HG02798 (cell line): ENCODE measurements at regions not wholly inside any gene's neighbourhood (a gene's known extent, or its start where the extent isn't known, plus 50 kb on each side); places are given as distances from the start of the nearest gene placed in this dataset.
A peak's percentile ranks its signal among the peaks of the same experiment; 100 is the strongest.
"Not testable (repeated sequence)": the region's sequence is repeated elsewhere in the genome, so short reads cannot be mapped to it uniquely, and the experiment has no call there.

ENCODE experiments used
- ATAC-seq: cut with Tn5 transposase; IDR thresholded peaks from one replicate; pipeline ENCODE4 v1.9.1; 2021; ENCODE audit warnings: mild to moderate bottlenecking; ENCODE audit not compliant: unreplicated experiment, poor library complexity

DNA sequence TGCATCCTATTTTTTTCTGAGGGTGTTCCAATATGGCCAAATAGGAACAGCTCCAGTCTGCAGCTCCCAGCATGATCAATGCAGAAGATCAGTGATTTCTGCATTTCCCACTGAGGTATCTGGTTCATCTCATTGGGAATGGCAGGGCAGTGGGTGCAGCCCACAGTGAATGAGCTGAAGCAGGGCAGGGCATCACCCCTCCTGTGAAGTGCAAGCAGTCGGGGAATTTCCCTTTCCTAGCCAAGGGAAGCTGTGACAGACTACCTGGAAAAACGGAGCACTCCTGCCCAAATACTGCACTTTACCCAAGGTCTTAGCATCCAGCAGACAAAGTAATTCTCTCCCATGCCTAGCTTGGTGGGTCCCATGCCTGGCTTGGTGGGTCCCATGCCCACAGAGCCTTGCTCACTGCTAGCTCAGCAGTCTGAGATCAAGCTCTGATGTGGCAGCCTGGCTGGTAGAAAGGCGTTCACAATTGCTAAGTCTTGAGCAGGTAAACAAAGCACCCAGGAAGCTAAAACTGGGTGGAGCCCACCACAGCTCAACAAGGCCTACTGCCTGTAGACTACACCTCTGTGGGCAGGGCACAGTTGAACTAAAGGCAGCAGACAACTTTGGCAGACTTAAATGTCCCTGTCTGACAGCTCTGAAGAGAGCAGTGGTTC lies 352.0 kb downstream of the CDY1B start:
- not testable (repeated sequence) for ATAC-seq

DNA sequence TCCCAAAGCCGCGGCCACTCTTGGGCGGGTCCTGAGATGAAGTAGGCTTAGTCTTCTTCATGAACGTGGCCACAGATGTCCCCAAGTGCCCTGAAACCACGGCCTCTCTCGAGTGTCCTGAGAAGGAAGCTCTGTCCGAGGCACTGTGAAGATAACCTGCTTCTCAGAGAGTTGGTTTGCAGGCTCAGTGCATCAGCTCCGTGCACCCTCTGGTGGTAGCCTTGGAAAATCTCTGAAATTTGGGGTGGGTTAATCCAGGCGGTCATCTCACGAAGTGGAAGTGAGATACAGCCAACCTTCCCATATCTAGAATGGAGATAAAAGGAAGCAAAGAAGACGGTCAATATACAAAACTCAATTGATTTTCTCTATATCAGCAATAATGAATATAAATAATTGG lies 365.9 kb downstream of the CDY1B start:
- not testable (repeated sequence) for ATAC-seq

DNA sequence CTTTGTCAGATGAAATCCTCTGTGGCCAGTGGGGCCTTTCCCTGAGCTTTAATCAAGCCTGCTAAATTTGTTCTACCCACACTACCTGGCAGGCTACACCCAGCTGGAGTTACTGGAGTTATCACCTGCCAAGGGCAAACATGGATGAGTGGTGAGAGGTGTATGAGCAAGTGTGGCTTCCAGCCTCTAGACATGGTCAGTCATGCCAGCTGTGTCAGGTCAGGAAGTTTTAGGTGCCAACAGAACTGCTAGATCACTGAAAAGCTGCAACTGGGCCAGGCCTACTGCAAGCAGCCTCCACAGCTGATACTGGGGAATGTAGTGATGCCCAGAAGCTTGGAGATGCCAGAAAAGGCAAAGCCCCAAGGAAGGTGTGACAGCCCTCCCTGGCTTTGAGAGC lies 378.0 kb downstream of the CDY1B start:
- ATAC-seq = not testable (repeated sequence)

DNA sequence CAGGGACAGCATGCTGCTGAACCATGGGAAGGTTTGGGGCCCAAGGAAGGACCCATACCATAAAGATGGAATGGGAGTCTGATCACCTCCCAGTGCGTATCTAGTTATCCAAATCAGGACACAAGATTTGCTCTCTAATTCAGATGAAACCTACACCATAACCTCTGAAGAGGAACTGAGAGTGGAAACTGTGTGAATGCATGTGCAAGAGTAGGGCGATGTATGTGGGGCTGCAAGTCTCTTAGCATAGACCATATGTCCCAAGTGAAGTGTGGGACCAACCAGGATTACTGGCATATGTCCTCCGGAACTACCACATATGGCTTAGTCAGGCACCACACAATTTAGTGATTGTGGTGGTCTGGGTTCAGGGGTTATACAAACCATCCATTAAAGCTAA lies 403.0 kb downstream of the DAZ2 start:
- ATAC-seq = peak; percentile 66

DNA sequence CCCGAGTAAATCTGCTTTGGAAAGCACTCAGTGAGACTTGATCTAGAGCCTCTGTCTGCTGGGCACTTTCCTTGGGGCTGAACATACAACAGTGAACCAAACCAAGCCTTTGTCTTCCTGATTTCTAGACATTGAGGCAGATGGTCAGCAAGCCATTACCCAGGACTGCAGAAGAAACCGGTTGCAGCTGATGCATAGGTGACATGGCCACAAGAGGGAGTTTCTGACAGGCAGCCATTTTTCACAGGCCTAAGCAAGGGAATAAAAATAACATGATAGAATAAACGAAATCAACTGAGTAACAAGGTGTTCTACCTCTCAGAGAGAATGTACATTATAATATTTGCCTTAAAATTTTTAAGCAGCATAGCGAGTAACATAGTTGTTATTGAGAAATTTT lies 391.1 kb downstream of the DAZ2 start:
- ATAC-seq = not testable (repeated sequence)

DNA sequence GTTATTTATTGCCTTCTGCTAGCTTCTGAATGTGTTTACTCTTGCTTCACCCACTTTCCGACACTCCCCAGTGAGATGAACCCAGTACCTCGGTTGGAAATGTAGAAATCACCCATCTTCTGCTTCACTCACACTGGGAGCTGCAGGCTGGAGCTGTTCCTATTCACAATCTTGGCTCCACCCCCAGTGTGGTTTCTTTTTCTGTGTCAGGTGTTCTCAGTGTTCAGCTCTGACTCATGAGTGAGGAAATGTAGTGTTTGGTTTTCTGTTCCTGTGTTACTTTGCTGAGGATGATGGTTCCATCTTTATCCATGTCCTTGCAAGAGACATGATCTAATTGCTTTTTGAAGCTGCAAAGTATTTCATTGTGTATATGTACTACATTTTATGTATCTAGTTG lies 377.2 kb downstream of the DAZ2 start:
- peak; percentile 81 for ATAC-seq

DNA sequence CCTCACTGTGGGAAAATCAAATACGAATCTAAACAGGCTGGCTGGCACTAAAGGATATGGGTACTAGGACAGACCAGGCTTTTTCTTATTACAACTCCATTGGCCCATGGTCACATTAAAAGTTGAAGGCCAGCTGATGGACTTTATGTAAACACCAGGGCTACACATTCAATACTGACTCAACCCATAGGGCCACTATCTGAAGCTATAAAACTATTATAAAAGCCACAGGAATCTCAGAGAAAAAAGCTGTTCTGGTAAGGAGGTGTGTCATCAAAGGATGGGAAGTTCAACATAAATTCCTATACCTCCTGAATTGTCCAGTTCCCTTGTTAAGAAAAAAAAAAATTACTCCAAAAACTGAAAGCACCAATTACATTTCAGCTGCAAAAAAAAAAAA lies 370.9 kb downstream of the DAZ2 start:
- not testable (repeated sequence) for ATAC-seq

DNA sequence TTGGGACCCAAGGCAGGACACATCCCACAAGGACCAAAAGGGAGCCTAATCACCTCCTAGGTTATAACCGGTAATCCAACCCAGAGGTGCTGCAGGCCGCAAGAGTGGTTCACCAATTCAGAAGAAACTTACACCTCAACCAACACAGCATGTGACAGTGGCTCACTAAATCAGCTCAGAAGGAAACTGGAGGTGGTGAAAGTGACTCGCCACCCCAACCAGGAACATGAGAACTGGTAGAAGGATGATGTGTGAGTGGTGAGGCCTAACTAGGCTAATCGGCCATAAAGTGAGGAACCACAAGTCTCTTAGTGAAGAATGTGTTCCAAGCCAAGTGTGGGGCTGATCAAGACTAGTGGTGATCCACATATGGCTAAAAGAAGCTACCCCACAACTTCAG lies 369.1 kb downstream of the DAZ2 start:
- not testable (repeated sequence) for ATAC-seq
